GM10248 (cell line): ENCODE measurements at regions not wholly inside any gene's neighbourhood (a gene's known extent, or its start where the extent isn't known, plus 50 kb on each side); places are given as distances from the start of the nearest gene placed in this dataset.

ENCODE experiments used
- CTCF ChIA-PET: fragments of 300-600 bp; sonication (Branson Sonifier 250); formaldehyde crosslinking; extraction: SDS; loops from one replicate; lab custom pipeline; 2021; ENCODE audit warnings: antibody characterized with exemption; lab: Yijun Ruan, JAX
- POLR2A ChIA-PET: fragments of 350-650 bp; sonication (Branson Sonifier 250); formaldehyde crosslinking; extraction: SDS; loops from one replicate; lab custom pipeline; 2020; ENCODE audit warnings: antibody characterized with exemption; lab: Yijun Ruan, JAX
- DNase-seq: peaks from one replicate; pipeline ENCODE4 v3.0.0; 2012; ENCODE audit errors: extremely low spot score
- CTCF ChIP-seq: IDR thresholded peaks from 2 replicates; pipeline ENCODE4 v1.5.1; 2012; ENCODE audit warnings: mild to moderate bottlenecking, low read depth; ENCODE audit errors: extremely low read depth, missing control alignments, control extremely low read depth

- CTCF ChIA-PET: no interaction called here
Observed at GRCh38 chr10:130542761-130543160, 406.6 kb downstream of the GLRX3 start.

GRCh38 chr10:130543794-130544193, 407.6 kb downstream of the GLRX3 start:
- DNase-seq: no peak
- ChIA-PET CTCF (no interaction called here), POLR2A (no interaction called here)
- no peak for TF ChIP-seq CTCF

More at GRCh38 chr10:130542761-130543160, 406.6 kb downstream of the GLRX3 start:
- POLR2A ChIA-PET: no interaction called here
- DNase-seq: no peak
- no peak for TF ChIP-seq CTCF

GRCh38 chr10:130545122-130545521, 408.9 kb downstream of the GLRX3 start:
- CTCF ChIA-PET: no interaction called here
- no peak for DNase-seq
- no peak for TF ChIP-seq CTCF
- POLR2A ChIA-PET: no interaction called here

- DNase-seq: no peak
- CTCF ChIA-PET: no interaction called here
Observed at GRCh38 chr10:130545697-130546096, 409.5 kb downstream of the GLRX3 start.

GRCh38 chr10:130546841-130547240, 410.6 kb downstream of the GLRX3 start:
- DNase-seq: no peak
- ChIA-PET CTCF (no interaction called here), POLR2A (no interaction called here)
- TF ChIP-seq CTCF: no peak

More at GRCh38 chr10:130545697-130546096, 409.5 kb downstream of the GLRX3 start:
- no peak for TF ChIP-seq CTCF
- POLR2A ChIA-PET: no interaction called here

GRCh38 chr10:130547368-130547767, 411.2 kb downstream of the GLRX3 start:
- DNase-seq: no peak
- CTCF ChIA-PET: no interaction called here
- POLR2A ChIA-PET: no interaction called here
- TF ChIP-seq CTCF: no peak
